HEK293 (cell line): ENCODE measurements at regions not wholly inside any gene's neighbourhood (a gene's known extent, or its start where the extent isn't known, plus 50 kb on each side); places are given as distances from the start of the nearest gene placed in this dataset.

Experiments used
- MZF1 ChIP-seq: fragments of 450-650 bp; formaldehyde crosslinking; IDR thresholded peaks from 2 replicates; pipeline ENCODE4 v1.5.1; 2017; ENCODE audit warnings: missing biosample characterization, missing genetic modification characterization, borderline replicate concordance
- TCF7L2 ChIP-seq: IDR thresholded peaks from 2 replicates; pipeline ENCODE4 v1.6.1; 2011; ENCODE audit warnings: low read depth, mild to moderate bottlenecking, inconsistent platforms, low read length, moderate library complexity, borderline replicate concordance
- ZBTB8A ChIP-seq: fragments of 450-650 bp; formaldehyde crosslinking; IDR thresholded peaks from 2 replicates; pipeline ENCODE4 v1.5.1; 2016; ENCODE audit warnings: missing biosample characterization, missing genetic modification characterization
- ZNF24 ChIP-seq: fragments of 450-650 bp; formaldehyde crosslinking; IDR thresholded peaks from 2 replicates; pipeline ENCODE4 v1.5.1; 2016; ENCODE audit warnings: missing biosample characterization, missing genetic modification characterization
- ZNF558 ChIP-seq: fragments of 450-650 bp; formaldehyde crosslinking; IDR thresholded peaks from 2 replicates; pipeline ENCODE4 v1.5.1; 2016; ENCODE audit warnings: missing biosample characterization, missing genetic modification characterization
- TF ChIP-seq, protein P1 (sequence below): fragments of 450-650 bp; formaldehyde crosslinking; IDR thresholded peaks from 2 replicates; pipeline ENCODE4 v1.5.1; 2016; ENCODE audit warnings: missing biosample characterization, missing genetic modification characterization
- TF ChIP-seq, protein P2 (sequence below): fragments of 450-650 bp; formaldehyde crosslinking; IDR thresholded peaks from 2 replicates; pipeline ENCODE4 v1.5.1; 2017; ENCODE audit warnings: missing biosample characterization, missing genetic modification characterization
- TF ChIP-seq, protein P3 (sequence below): fragments of 450-650 bp; formaldehyde crosslinking; IDR thresholded peaks from 2 replicates; pipeline ENCODE4 v1.5.1; 2016; ENCODE audit warnings: missing biosample characterization, missing genetic modification characterization
- TF ChIP-seq, protein P4 (sequence below): fragments of 450-650 bp; formaldehyde crosslinking; IDR thresholded peaks from 2 replicates; pipeline ENCODE4 v1.5.1; 2016; ENCODE audit warnings: missing biosample characterization, missing genetic modification characterization
- TF ChIP-seq, protein P5 (sequence below): fragments of 450-650 bp; formaldehyde crosslinking; IDR thresholded peaks from 2 replicates; pipeline ENCODE4 v1.5.1; 2016; ENCODE audit warnings: missing biosample characterization, missing genetic modification characterization, borderline replicate concordance
- TF ChIP-seq, protein P6 (sequence below): sonication (generic); formaldehyde crosslinking; IDR thresholded peaks from 2 replicates; pipeline ENCODE4 v1.8.1; 2022; ENCODE audit warnings: mild to moderate bottlenecking, moderate library complexity, missing genetic modification reagents

DNA sequence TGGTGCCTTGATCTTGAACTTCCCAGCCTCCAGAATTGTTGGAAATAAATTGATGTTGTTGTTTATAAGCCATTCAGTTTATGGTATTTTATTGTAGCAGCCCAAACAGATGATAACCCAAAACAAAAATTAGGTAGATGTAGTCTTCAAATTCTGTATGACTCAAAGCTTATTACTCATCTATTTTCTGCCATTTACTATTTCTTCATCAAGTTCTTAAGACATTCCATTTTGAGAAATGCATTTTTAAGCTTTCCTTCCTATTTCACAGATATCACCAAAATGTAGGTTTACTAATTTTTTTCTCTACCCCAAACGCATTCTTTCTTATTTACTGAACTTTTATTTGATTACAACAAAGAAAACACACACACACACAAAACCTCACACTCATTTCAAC lies 148.2 kb downstream of the RND3 start:
- TF ChIP-seq, protein P1, sequence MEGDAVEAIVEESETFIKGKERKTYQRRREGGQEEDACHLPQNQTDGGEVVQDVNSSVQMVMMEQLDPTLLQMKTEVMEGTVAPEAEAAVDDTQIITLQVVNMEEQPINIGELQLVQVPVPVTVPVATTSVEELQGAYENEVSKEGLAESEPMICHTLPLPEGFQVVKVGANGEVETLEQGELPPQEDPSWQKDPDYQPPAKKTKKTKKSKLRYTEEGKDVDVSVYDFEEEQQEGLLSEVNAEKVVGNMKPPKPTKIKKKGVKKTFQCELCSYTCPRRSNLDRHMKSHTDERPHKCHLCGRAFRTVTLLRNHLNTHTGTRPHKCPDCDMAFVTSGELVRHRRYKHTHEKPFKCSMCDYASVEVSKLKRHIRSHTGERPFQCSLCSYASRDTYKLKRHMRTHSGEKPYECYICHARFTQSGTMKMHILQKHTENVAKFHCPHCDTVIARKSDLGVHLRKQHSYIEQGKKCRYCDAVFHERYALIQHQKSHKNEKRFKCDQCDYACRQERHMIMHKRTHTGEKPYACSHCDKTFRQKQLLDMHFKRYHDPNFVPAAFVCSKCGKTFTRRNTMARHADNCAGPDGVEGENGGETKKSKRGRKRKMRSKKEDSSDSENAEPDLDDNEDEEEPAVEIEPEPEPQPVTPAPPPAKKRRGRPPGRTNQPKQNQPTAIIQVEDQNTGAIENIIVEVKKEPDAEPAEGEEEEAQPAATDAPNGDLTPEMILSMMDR (tag by site-specific recombination) = no peak
- no peak for TF ChIP-seq ZBTB8A
- TF ChIP-seq, protein P2, sequence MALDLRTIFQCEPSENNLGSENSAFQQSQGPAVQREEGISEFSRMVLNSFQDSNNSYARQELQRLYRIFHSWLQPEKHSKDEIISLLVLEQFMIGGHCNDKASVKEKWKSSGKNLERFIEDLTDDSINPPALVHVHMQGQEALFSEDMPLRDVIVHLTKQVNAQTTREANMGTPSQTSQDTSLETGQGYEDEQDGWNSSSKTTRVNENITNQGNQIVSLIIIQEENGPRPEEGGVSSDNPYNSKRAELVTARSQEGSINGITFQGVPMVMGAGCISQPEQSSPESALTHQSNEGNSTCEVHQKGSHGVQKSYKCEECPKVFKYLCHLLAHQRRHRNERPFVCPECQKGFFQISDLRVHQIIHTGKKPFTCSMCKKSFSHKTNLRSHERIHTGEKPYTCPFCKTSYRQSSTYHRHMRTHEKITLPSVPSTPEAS (tag by site-specific recombination) = no peak
- TF ChIP-seq, protein P3, sequence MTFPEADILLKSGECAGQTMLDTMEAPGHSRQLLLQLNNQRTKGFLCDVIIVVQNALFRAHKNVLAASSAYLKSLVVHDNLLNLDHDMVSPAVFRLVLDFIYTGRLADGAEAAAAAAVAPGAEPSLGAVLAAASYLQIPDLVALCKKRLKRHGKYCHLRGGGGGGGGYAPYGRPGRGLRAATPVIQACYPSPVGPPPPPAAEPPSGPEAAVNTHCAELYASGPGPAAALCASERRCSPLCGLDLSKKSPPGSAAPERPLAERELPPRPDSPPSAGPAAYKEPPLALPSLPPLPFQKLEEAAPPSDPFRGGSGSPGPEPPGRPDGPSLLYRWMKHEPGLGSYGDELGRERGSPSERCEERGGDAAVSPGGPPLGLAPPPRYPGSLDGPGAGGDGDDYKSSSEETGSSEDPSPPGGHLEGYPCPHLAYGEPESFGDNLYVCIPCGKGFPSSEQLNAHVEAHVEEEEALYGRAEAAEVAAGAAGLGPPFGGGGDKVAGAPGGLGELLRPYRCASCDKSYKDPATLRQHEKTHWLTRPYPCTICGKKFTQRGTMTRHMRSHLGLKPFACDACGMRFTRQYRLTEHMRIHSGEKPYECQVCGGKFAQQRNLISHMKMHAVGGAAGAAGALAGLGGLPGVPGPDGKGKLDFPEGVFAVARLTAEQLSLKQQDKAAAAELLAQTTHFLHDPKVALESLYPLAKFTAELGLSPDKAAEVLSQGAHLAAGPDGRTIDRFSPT = no peak
- TF ChIP-seq, protein P4, sequence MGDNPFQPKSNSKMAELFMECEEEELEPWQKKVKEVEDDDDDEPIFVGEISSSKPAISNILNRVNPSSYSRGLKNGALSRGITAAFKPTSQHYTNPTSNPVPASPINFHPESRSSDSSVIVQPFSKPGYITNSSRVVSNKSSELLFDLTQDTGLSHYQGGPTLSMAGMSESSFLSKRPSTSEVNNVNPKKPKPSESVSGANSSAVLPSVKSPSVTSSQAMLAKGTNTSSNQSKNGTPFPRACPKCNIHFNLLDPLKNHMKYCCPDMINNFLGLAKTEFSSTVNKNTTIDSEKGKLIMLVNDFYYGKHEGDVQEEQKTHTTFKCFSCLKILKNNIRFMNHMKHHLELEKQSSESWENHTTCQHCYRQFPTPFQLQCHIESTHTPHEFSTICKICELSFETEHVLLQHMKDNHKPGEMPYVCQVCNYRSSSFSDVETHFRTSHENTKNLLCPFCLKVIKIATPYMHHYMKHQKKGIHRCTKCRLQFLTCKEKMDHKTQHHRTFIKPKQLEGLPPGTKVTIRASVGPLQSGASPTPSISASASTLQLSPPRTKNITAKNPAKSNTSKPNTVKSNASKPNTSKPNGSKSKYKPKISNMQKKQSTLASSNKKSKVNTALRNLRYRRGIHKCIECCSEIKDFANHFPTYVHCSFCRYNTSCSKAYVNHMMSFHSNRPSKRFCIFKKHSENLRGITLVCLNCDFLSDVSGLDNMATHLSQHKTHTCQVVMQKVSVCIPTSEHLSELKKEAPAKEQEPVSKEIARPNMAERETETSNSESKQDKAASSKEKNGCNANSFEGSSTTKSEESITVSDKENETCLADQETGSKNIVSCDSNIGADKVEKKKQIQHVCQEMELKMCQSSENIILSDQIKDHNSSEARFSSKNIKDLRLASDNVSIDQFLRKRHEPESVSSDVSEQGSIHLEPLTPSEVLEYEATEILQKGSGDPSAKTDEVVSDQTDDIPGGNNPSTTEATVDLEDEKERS (tag by site-specific recombination) = no peak
- TF ChIP-seq, protein P5, sequence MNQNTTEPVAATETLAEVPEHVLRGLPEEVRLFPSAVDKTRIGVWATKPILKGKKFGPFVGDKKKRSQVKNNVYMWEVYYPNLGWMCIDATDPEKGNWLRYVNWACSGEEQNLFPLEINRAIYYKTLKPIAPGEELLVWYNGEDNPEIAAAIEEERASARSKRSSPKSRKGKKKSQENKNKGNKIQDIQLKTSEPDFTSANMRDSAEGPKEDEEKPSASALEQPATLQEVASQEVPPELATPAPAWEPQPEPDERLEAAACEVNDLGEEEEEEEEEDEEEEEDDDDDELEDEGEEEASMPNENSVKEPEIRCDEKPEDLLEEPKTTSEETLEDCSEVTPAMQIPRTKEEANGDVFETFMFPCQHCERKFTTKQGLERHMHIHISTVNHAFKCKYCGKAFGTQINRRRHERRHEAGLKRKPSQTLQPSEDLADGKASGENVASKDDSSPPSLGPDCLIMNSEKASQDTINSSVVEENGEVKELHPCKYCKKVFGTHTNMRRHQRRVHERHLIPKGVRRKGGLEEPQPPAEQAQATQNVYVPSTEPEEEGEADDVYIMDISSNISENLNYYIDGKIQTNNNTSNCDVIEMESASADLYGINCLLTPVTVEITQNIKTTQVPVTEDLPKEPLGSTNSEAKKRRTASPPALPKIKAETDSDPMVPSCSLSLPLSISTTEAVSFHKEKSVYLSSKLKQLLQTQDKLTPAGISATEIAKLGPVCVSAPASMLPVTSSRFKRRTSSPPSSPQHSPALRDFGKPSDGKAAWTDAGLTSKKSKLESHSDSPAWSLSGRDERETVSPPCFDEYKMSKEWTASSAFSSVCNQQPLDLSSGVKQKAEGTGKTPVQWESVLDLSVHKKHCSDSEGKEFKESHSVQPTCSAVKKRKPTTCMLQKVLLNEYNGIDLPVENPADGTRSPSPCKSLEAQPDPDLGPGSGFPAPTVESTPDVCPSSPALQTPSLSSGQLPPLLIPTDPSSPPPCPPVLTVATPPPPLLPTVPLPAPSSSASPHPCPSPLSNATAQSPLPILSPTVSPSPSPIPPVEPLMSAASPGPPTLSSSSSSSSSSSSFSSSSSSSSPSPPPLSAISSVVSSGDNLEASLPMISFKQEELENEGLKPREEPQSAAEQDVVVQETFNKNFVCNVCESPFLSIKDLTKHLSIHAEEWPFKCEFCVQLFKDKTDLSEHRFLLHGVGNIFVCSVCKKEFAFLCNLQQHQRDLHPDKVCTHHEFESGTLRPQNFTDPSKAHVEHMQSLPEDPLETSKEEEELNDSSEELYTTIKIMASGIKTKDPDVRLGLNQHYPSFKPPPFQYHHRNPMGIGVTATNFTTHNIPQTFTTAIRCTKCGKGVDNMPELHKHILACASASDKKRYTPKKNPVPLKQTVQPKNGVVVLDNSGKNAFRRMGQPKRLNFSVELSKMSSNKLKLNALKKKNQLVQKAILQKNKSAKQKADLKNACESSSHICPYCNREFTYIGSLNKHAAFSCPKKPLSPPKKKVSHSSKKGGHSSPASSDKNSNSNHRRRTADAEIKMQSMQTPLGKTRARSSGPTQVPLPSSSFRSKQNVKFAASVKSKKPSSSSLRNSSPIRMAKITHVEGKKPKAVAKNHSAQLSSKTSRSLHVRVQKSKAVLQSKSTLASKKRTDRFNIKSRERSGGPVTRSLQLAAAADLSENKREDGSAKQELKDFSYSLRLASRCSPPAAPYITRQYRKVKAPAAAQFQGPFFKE (tag by site-specific recombination) = no peak
- no peak for TF ChIP-seq MZF1 (tag by site-specific recombination)
- no peak for TF ChIP-seq ZNF558 (tag by site-specific recombination)
- TF ChIP-seq, protein P6, sequence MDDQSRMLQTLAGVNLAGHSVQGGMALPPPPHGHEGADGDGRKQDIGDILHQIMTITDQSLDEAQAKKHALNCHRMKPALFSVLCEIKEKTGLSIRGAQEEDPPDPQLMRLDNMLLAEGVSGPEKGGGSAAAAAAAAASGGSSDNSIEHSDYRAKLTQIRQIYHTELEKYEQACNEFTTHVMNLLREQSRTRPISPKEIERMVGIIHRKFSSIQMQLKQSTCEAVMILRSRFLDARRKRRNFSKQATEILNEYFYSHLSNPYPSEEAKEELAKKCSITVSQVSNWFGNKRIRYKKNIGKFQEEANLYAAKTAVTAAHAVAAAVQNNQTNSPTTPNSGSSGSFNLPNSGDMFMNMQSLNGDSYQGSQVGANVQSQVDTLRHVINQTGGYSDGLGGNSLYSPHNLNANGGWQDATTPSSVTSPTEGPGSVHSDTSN (CRISPR knock-in tag) = no peak
- no peak for TF ChIP-seq TCF7L2
- no peak for TF ChIP-seq ZNF24 (tag by site-specific recombination)
